Dedifferentiated amniotic fluid mesenchymal stem cell (primary cell): ENCODE measurements at regions not wholly inside any gene's neighbourhood (a gene's known extent, or its start where the extent isn't known, plus 50 kb on each side); places are given as distances from the start of the nearest gene placed in this dataset.

Experiments used
- DNase-seq: peaks from one replicate; pipeline ENCODE4 v3.0.0-alpha.2; 2016; ENCODE audit errors: extremely low spot score

DNA sequence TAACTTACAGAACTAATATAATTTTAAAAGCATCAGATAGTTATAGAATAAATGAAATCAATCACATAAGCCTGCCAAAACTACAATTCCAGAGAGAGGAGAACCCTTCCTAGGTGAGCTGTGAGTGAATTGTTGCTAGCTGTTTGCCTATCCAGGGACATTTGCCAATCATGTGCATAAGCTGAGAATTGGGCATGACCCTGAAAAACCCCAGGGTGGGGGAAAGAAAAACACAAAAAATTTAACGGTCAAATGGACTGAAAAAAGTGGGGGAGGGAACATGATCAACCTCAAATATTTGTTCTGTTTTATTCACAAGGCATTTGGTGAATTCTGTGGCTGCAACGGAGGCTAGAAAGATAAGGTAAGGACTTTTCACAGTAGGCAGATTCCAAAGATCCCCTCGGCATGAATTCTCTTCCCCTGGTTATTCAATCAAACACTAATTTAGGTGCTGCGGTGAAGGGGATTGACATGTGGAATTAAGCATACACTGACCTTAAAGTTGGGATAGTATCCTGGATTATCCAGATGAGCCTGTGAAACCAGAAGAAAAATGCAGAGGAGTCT, 203.9 kb upstream of the RGPD4 start:
- no peak for DNase-seq

DNA sequence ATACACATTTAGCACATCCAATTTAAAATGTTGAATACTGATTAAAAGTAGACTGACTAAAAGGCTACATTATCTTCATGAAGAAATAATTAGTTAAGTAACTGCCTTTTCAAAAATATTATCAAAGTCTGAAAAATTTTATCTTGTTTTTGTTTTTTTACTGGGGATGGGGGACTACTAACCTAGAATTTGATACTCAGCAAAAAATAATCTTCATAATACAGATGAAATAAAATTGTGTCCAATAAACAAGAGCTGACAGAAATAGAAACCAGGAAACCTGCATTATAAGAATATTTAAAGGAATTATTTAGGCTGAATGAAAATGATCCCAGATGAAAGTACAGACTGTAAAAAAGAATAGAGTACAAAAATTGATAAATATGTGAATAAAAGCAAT, 200.7 kb upstream of the RGPD4 start:
- no peak for DNase-seq

DNA sequence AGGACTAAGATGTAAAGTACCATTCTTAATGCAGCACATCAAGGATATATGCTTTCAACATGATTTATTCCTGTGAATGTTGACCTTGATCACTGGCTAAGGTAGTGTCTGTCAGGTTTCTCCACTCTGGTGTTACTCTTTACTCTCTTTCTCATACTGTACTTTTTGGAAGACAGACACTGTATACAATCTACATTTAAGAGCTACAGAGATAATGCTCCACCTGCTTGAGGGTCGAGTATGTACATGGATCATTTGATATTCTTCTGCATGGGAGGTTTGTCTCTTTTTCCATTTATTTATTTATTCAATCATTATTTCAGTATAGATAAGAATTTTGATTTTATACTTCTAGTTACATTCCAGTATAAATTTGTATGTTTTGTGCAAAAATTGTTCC, 199.5 kb upstream of the RGPD4 start:
- DNase-seq, result no peak

GRCh38 chr2:107627926-107628325, 198.8 kb upstream of the RGPD4 start:
- DNase-seq, result no peak

GRCh38 chr2:107633580-107634147, 193.0 kb upstream of the RGPD4 start:
- DNase-seq, result no peak

- no peak for DNase-seq
Observed at GRCh38 chr2:107634172-107634571, 192.5 kb upstream of the RGPD4 start.

GRCh38 chr2:107635883-107636282, 190.8 kb upstream of the RGPD4 start:
- DNase-seq, result no peak

DNA sequence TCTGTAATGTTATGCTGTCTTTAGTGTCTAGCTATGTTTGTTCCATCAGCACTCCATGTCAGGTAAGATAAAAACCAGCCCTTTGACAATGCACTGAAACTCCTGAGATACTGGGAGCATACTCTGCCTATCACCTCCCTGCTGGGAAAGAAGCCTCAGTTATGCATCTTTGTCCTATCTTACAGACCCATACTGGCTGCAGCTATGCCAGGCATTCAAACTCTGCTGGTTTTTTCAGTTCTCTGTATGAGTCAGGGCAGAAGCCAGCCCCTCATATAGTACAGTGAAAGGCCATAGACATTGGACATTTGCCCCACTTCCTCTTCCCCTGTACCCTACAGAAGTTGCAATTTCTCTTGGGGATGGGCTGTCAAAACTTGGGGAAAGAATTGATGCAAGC, 181.1 kb upstream of the RGPD4 start:
- no peak for DNase-seq

GRCh38 chr2:107648781-107649404, 177.8 kb upstream of the RGPD4 start:
- no peak for DNase-seq

DNA sequence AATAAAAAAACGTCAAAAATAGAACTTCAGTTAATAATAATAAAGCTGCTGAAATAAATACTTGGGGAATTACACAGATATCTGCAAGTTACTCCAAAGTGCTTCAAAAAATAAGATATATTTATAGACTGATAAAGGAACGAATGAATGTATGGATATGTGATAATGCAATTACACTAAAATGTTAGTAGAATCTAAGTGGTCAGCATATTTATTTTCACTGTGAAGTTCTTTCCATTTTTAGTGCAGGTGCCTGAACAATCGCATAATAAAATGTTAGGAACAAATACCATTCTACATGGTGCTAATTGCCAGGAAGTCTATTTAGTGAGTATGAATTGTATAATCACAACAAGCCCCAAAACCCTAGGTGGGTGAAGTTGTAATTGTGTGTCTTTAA, 169.6 kb upstream of the RGPD4 start:
- DNase-seq, result no peak

DNA sequence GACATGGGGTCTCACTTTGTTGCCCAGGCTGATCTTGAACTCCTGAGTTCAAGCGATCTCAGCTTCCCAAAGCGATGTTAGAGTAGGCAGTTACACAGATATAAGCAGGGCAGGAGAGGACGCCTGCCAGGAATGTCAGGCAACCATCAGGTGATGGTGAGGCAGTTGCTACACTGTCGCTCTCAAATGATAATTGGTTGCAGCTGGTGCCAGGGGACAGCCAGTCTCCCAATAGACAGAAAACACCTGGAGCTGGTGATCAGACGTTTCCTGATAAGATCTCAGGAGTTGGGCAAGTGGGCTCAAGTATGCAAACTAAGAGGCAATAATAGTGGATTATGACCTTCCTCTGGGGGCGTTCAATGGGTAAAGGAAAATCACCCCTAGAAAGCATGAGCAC, 163.1 kb upstream of the RGPD4 start:
- no peak for DNase-seq

DNA sequence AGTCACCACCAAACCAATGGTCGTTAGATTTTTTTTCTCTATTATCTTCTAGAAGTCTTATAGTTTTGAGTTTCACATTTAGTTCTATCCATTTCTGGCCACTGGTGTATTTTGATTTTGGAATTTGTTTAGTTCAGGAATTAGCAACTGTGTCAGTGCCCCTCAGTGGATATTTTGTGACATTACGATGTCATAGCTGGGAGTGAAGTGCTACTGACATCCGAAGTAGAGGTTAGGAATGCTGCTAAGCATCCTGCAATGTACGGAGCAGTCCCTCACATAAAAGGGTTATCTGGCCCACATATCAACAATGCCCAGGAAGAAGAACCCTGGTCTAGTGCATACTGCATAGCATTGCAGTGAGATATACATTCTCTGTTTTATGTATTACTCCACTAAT, 157.4 kb upstream of the RGPD4 start:
- peak; percentile 54 for DNase-seq

GRCh38 chr2:107681936-107682335, 144.8 kb upstream of the RGPD4 start:
- no peak for DNase-seq

DNA sequence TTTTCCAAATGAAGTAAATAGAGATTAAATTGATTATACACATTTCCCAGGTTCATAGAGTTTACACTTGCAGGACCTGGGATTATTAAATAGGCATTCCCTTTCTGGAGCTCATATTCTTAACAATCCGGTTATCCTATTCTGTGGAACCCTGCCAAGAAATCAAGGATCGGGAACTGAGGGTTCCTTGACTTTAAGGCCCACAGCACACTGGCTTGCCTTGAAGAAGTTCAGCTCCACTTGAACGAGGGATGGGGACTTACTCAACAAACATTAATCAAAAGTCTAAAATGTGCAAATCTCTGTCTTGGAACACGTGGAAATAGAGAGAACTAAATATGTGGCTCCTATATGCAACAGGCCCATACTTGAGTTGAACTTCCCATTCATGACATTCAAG, 142.3 kb upstream of the RGPD4 start:
- no peak for DNase-seq

DNA sequence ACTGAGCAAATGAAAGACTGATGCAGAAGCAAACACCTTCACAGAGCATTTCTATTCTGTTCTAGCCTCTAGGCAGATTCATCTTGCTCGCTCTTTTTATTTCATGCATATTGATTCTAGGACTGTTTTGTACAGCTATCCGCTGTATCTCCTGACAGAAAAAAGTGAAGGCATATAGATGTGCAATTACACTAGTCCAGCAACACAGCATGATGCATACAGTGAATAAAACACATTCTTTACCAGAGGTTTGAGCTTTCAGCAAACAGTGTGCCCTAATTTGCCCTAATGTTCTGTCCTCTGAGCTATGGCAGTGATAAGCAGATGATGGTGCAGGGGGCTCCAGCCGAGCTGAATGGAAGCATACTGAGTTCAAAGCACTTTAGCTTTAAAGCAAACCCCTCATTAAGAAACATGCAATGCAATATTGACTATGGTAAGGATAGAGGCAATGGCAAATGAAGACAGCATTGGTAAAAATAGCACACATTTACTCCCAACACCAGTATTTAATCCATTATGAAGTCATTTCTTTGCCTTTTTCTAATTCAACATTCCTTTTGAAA, 141.2 kb upstream of the RGPD4 start:
- no peak for DNase-seq

DNA sequence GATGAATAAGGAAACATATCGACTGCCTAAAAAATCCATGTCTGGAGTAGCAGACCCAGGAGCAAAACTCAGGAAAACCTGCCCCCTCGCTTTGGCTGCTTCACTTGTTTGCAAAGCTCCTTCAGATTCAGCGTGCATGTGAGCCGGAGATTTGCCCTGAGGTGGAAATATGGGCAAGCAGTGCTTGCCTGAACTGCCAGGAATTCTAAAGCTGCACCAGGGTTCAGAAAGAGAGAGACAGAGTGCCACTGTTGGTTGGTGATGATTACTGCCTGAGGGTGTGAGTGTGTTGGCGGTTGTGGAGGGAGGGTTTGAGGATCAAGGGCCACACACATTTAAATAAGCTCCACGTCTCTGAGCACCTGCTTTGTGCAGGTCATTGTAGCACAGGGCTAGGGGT, 139.6 kb upstream of the RGPD4 start:
- no peak for DNase-seq

GRCh38 chr2:107688135-107688534, 138.6 kb upstream of the RGPD4 start:
- no peak for DNase-seq

DNA sequence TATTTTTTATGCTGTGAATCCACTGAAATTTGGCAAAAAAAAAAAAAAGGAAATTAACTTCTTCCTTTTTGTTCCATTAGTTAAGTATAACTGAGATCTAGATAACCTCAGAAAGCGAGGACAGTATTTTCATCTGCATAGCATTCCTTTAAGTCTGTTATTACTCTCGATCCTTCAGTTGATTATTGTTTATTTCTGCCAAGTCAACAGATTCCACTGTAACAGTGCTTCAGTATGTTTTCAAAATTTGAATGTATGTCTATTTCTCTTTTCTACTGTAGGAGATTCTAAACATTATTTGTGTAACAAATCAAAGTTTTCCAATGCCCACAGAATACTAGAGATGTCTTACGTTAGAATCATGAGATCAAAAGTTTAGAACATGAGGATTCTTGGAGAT, 133.1 kb upstream of the RGPD4 start:
- no peak for DNase-seq

DNA sequence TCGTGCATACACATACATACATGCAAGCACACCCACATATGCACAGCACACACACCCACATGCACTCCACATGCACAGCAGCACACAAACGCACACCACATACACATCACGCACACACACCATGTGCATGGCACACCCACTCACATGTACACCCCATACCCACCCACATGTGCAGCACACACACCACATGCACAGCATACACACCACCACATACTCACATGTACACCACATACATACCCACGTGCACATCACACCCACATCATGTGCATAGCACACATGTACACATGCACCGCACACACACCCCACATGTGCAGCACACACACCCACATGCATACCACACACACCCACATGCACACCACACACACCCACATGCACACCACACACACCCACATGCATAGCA, 132.0 kb upstream of the RGPD4 start:
- no peak for DNase-seq

- DNase-seq, result no peak
Observed at GRCh38 chr2:107697385-107697784, 129.3 kb upstream of the RGPD4 start.

DNA sequence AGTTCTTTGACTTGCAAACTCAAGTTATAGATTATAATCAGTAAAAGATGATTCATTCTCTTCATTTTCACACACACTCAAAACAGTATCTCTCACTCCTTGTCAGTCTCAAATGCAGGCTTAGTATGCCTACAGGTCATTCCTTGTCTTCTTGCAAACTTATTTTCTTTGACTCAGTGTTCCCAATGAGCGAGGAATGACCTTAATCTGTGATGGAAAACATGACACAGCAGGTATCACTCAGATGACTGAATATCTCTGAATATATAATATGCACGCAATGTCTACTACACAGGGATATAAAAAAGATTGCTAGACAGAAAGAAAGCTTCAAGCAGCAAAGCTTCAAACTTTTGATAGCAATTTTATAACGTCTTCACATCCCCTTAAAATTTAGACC, 127.8 kb upstream of the RGPD4 start:
- DNase-seq, result no peak

DNA sequence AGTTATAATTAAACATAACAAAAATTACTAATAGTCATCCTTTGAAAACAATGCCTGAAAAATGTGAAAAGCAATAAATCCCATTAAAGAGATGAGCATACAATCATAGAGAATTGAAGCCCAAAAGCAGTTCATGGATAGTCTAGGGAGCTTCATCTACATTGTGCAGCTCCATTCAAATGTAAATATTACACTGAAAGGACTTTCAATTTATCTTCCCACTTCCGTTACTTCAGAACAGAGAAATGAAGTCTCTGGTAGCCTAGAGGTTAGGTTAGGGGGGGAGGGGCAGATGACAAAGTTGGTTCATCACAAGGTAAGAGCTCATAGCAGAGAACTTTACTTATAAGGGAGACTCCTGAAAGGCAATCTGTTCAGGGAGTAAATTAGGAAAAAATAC, 126.6 kb upstream of the RGPD4 start:
- DNase-seq, result no peak

- no peak for DNase-seq
Observed at GRCh38 chr2:107711941-107712340, 114.8 kb upstream of the RGPD4 start.

DNA sequence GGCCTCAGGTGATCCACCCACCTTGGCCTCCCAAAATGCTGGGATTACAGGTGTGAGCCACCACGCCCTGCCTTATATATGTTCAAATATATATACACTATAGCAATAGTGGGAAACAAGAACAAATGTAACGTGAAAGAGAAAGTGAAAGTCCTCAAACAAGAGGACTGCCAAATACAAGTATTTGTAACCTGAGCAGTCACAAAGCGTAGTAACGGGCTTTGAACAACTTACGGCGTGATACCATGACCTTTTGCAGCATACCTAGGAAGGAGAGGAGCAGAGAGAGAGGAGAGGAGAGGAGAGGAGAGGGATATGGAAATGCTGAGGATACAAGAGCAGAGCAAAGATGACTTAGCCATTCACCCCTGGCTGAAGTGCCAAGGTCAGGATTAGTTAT, 113.8 kb upstream of the RGPD4 start:
- no peak for DNase-seq
